HEK293T (cell line): ENCODE measurements at regions not wholly inside any gene's neighbourhood (a gene's known extent, or its start where the extent isn't known, plus 50 kb on each side); places are given as distances from the start of the nearest gene placed in this dataset.

ENCODE experiments used
- CTCF ChIA-PET: fragments of 350-600 bp; formaldehyde crosslinking; extraction: SDS; loops from one replicate; lab custom pipeline; 2021; ENCODE audit warnings: antibody characterized with exemption, inconsistent platforms; lab: Yijun Ruan, JAX
- POLR2A ChIA-PET: fragments of 350-600 bp; formaldehyde crosslinking; extraction: SDS; loops from one replicate; lab custom pipeline; 2020; ENCODE audit warnings: antibody characterized with exemption, inconsistent platforms; lab: Yijun Ruan, JAX
- DNase-seq: peaks from one replicate; pipeline ENCODE4 v3.0.0; 2012; ENCODE audit warnings: mixed read lengths; ENCODE audit errors: extremely low spot score
- ARNT ChIP-seq: fragments of 450-650 bp; IDR thresholded peaks from 2 replicates; pipeline ENCODE4 v1.6.1; 2017; ENCODE audit warnings: mild to moderate bottlenecking
- BHLHE40 ChIP-seq: fragments of 450-650 bp; IDR thresholded peaks from 2 replicates; pipeline ENCODE4 v1.6.1; 2016; ENCODE audit warnings: mild to moderate bottlenecking, moderate library complexity, borderline replicate concordance
- CTBP1 ChIP-seq: fragments of 450-650 bp; IDR thresholded peaks from 2 replicates; pipeline ENCODE4 v1.6.1; 2016; ENCODE audit warnings: borderline replicate concordance
- ELF4 ChIP-seq: fragments of 450-650 bp; IDR thresholded peaks from 2 replicates; pipeline ENCODE4 v1.6.1; 2017; ENCODE audit warnings: antibody characterized with exemption
- FOXA1 ChIP-seq: fragments of 450-650 bp; IDR thresholded peaks from 2 replicates; pipeline ENCODE4 v1.6.1; 2016; ENCODE audit warnings: mild to moderate bottlenecking
- FOXK2 ChIP-seq: fragments of 450-650 bp; IDR thresholded peaks from 2 replicates; pipeline ENCODE4 v1.6.1; 2016; ENCODE audit warnings: mild to moderate bottlenecking
- FOXM1 ChIP-seq: fragments of 450-650 bp; IDR thresholded peaks from 2 replicates; pipeline ENCODE4 v1.6.1; 2017; ENCODE audit warnings: mild to moderate bottlenecking, borderline replicate concordance
- HDGF ChIP-seq: fragments of 450-650 bp; IDR thresholded peaks from 2 replicates; pipeline ENCODE4 v1.6.1; 2017; ENCODE audit warnings: antibody characterized with exemption, borderline replicate concordance
- L3MBTL2 ChIP-seq: fragments of 450-650 bp; conservative IDR thresholded peaks from 2 replicates; pipeline ENCODE4 v1.6.1; 2016; ENCODE audit warnings: mild to moderate bottlenecking
- LEF1 ChIP-seq: fragments of 450-650 bp; IDR thresholded peaks from 2 replicates; pipeline ENCODE4 v1.6.1; 2017; ENCODE audit warnings: mild to moderate bottlenecking, borderline replicate concordance
- NFRKB ChIP-seq: fragments of 450-650 bp; IDR thresholded peaks from 2 replicates; pipeline ENCODE4 v1.6.1; 2016; ENCODE audit warnings: mild to moderate bottlenecking, moderate library complexity
- SP1 ChIP-seq: fragments of 450-650 bp; IDR thresholded peaks from 2 replicates; pipeline ENCODE4 v1.6.1; 2017
- SUZ12 ChIP-seq: fragments of 450-650 bp; IDR thresholded peaks from 2 replicates; pipeline ENCODE4 v1.6.1; 2016; ENCODE audit warnings: mild to moderate bottlenecking
- TARDBP ChIP-seq: fragments of 450-650 bp; IDR thresholded peaks from 2 replicates; pipeline ENCODE4 v1.6.1; 2016
- ZNF384 ChIP-seq: fragments of 450-650 bp; IDR thresholded peaks from 2 replicates; pipeline ENCODE4 v1.6.1; 2016
- TF ChIP-seq, protein P1 (sequence below): fragments of 450-650 bp; IDR thresholded peaks from 2 replicates; pipeline ENCODE4 v1.6.1; 2016

DNA sequence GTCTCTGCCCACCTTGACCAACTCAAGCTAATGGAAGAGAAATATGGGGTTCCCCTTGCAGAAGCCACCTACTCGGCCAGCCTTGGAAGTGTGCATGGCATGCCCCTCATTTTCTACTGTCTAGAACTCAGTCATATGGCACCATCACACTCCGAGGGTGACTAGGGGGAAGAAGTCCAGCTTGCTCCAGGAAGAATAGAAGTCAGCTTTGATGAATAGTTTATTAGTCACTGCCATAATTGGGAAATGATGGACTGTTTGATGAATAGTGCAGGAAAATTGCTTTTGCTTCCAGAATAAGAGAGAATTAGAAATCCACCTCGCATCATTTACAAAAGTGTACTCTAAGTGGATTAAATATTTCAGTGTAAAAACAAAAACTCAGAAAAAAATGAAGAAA, 1030.6 kb downstream of the VRK1 start:
- ChIA-PET POLR2A (no interaction called here), CTCF (no interaction called here)
- TF ChIP-seq BHLHE40 (no peak), ARNT (no peak), SUZ12 (no peak), HDGF (no peak), FOXA1 (no peak), FOXM1 (no peak), TARDBP (no peak), CTBP1 (no peak), SP1 (no peak), L3MBTL2 (no peak), NFRKB (no peak), ELF4 (no peak), LEF1 (no peak), ZNF384 (no peak), FOXK2 (no peak)
- TF ChIP-seq, protein P1, sequence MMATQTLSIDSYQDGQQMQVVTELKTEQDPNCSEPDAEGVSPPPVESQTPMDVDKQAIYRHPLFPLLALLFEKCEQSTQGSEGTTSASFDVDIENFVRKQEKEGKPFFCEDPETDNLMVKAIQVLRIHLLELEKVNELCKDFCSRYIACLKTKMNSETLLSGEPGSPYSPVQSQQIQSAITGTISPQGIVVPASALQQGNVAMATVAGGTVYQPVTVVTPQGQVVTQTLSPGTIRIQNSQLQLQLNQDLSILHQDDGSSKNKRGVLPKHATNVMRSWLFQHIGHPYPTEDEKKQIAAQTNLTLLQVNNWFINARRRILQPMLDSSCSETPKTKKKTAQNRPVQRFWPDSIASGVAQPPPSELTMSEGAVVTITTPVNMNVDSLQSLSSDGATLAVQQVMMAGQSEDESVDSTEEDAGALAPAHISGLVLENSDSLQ, result no peak
- no peak for DNase-seq

DNA sequence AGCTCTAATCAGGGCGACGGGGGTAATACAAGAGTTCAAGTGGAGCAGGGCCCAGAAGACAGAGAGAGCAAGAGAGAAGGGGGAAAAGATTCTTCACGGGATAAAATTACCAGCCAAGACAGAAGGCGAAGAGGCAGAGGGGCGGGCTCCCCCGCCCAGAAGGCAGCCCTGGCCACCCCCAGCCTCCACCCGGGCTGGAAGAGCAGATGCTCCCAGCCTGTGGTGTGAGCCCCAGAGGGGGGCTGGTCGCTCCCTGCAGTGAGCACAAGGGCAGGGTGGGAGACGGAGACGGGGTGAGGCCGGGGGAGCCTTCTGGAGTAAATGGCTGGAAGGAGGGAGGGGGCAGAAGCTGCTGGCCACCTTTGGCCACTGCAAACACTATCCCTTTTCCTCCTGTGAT, 1035.6 kb downstream of the VRK1 start:
- DNase-seq, result no peak
- CTCF ChIA-PET, result no interaction called here
- TF ChIP-seq FOXA1 (no peak), NFRKB (no peak), FOXM1 (no peak), ARNT (no peak), TARDBP (no peak), ZNF384 (no peak), ELF4 (no peak), CTBP1 (no peak), SP1 (no peak), SUZ12 (no peak), L3MBTL2 (no peak)
- TF ChIP-seq, protein P1, result no peak
- POLR2A ChIA-PET, result no interaction called here

DNA sequence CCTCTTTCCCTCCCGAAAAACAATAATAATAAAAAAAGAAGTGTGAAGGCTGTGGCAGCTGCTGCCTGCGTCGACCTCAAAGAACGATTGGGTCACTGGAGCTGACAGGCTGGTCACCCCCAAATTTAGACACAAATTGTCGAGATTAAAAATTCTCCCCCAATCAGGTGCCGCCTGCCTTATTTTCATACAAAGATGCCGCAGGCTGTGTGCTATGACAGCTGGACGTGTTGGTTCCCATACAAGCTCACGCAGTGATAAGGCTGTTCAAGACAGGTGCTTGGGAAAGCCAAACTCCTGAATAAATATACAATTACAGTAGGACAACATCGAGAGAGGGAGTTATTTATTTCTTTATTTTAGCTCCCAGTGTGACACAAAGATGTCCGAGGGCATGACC, 1041.8 kb downstream of the VRK1 start:
- ChIA-PET CTCF (no interaction called here), POLR2A (no interaction called here)
- TF ChIP-seq CTBP1 (no peak), SP1 (no peak), HDGF (no peak), FOXA1 (no peak), ELF4 (no peak), SUZ12 (no peak), L3MBTL2 (no peak)
- no peak for DNase-seq

DNA sequence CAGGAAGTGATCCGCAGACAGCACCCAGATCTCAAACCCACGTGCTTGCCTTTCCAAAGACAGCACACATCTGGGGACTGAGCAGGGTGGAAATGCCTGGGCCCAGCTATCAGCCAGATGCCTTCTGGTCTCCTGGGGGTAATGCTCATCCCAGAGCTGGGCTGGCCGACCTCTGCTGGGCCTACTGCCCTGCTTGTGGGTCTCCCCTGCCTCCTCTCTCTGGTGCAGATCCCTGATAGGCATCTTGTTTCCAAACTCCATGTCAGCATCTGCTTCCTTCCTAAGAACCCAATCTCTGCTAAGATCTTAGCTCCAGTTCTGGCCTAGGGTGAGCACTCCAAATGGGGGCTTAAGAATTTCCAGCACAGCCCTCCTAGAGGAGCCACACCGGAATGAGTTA, 1043.0 kb downstream of the VRK1 start:
- POLR2A ChIA-PET, result no interaction called here
- CTCF ChIA-PET, result no interaction called here
- DNase-seq, result no peak
- no peak for TF ChIP-seq FOXA1
- TF ChIP-seq ZNF384, result no peak
- TF ChIP-seq LEF1, result no peak
- TF ChIP-seq SUZ12, result no peak
- no peak for TF ChIP-seq ARNT
- TF ChIP-seq FOXK2, result no peak
- no peak for TF ChIP-seq L3MBTL2
- TF ChIP-seq, protein P1, result no peak
- no peak for TF ChIP-seq NFRKB
- no peak for TF ChIP-seq FOXM1
- no peak for TF ChIP-seq TARDBP
- TF ChIP-seq ELF4, result no peak

DNA sequence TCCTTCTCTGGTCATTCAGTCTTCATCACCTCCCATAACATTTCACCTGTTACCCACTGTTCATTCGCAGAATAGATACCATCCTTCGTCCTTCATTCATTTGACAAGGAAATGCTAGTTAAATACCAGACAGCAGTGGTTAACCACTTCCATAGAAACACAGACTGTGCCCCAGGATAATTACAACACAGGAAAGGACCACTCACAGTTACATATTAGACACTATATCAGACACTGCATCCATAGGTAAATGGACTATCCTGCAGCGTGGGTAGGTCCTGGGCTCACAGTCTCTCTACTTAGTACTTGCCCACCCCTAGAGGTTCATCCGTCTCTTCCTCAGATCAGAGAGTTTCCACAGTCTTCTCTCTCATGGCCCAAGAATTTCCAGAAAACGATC, 1044.6 kb downstream of the VRK1 start:
- ChIA-PET CTCF (no interaction called here), POLR2A (no interaction called here)
- no peak for TF ChIP-seq CTBP1
- no peak for TF ChIP-seq ARNT
- TF ChIP-seq, protein P1, result no peak
- TF ChIP-seq ZNF384, result no peak
- no peak for TF ChIP-seq NFRKB
- no peak for TF ChIP-seq SUZ12
- TF ChIP-seq FOXK2, result no peak
- TF ChIP-seq ELF4, result no peak
- no peak for TF ChIP-seq FOXM1
- no peak for DNase-seq

DNA sequence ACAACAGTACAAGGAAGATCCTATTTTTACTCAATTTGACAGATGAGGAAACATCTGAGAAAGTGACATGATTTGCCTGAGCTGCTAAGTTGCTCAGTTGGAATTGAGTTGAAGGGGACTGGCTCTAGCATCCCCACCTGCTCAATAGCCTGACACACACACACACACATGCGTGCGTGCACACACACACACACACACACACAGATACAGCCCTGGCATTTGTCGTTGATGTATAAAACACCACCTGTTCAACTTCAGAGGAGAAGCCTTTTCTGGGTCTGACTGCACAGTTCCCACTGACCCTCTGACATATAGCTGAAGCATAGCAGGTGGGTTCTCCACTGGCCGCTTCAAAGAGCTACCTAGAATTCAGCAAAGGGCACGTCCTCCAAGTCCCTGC, 1045.9 kb downstream of the VRK1 start:
- POLR2A ChIA-PET, result no interaction called here
- TF ChIP-seq ZNF384 (no peak), ARNT (no peak), SP1 (no peak), HDGF (no peak), TARDBP (no peak), BHLHE40 (no peak), NFRKB (no peak), CTBP1 (no peak)
- DNase-seq, result no peak
- CTCF ChIA-PET, result no interaction called here
